Kidney epithelial cell (primary cell): ENCODE measurements at regions not wholly inside any gene's neighbourhood (a gene's known extent, or its start where the extent isn't known, plus 50 kb on each side); places are given as distances from the start of the nearest gene placed in this dataset.

ENCODE experiments used
- DNase-seq: peaks from one replicate; pipeline ENCODE4 v3.0.0-alpha.2; 2010; ENCODE audit warnings: low read depth
- H3K27me3 ChIP-seq: 2 replicates; pipeline ENCODE4 v1.6.0; 2011; ENCODE audit warnings: low read length; ENCODE audit not compliant: control insufficient read depth, insufficient read depth
- H3K36me3 ChIP-seq: 2 replicates; pipeline ENCODE4 v1.5.1; 2011; ENCODE audit warnings: low read length; ENCODE audit not compliant: control insufficient read depth, insufficient read depth
- H3K4me3 ChIP-seq: 2 replicates; pipeline ENCODE4 v1.5.1; 2011; ENCODE audit warnings: low read depth, mild to moderate bottlenecking, control low read depth, low read length
- CTCF ChIP-seq: IDR thresholded peaks from 2 replicates; pipeline ENCODE4 v1.5.1; 2011; ENCODE audit warnings: mild to moderate bottlenecking, moderate library complexity, low read length, control low read depth, inconsistent platforms; ENCODE audit not compliant: insufficient read depth, poor library complexity, severe bottlenecking

DNA sequence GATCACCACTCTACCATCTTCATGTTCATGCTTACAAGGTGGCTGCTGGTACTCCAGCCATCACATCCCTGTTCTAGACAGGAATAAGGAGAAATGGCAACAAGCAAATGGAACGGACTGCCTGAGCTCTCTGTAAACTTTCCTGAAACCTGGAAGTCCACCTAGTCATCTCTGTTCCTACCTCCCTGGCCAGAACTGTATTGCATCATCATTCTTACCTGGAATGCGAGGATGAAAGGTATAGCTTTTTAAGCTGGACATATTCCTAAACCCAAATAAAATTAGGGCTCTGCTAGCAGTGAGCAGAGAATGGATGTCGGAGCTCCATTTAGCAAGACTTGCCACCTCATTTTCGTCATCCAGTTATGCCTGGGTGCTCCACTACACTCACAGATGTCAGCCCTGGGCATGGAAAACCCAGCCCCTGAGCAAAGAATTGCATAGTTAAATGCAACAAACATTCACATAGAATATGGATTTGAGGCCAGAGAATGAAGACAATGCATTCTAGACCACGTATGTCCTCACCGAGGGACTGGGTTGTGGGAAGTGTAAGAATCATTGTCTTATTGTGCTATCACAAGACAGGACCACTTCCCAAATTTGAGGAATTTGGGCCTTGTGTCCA, 214.3 kb upstream of the CDYL start:
- Histone ChIP-seq H3K36me3 (no peaks in the 10 kb centered on the region), H3K4me3 (no peak overlapping the region)
- no peak for TF ChIP-seq CTCF

GRCh38 chr6:4561078-4561435, 215.1 kb upstream of the CDYL start:
- no peak for TF ChIP-seq CTCF
- Histone ChIP-seq H3K36me3 (no peaks in the 10 kb centered on the region), H3K27me3 (no peaks in the 10 kb centered on the region), H3K4me3 (no peak overlapping the region)
- DNase-seq, result no peak

More for the DNA sequence above, 214.3 kb upstream of the CDYL start:
- DNase-seq, result no peak
- H3K27me3 ChIP-seq, result no peaks in the 10 kb centered on the region

DNA sequence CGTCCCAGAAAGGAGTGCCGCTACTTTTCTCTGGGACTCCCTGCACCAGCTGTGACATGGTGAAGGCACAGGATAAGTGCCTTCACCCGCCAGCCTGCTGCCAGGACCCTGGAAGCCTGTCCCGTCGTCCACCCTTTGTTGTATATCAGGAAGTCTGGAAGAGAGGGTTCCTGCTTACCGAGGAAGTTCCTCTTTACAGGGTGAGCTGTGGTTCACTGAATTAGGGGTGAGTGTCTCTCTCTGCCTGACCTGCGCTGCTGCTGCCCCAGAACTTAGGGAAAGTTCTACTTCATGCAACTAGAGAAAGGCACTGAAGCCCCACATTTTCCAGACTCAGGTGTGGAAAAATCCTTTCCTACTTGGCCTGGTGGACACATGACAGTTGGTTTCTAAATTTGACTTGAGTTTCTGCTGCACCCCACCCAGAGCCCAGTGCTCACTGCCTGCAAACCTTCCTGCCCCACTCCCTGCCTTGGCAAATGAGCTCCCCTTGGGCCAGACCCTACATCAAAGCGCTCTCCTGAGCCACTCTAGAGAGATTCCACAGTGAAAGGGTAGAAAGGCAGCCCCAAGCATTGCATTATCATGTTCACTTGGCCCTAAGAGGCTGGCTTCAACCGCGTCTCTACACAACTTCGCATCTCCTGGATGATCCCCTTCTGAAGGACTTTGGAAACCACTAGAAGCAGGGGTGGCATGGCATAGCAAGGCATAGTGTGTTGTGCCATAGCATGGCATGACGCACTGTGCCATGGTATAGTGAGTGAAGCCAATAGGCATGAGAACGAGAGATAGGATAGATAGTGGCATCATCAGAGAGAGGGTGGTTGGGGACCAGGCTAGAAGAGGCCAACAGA, 215.8 kb upstream of the CDYL start:
- no peak overlapping the region for H3K4me3 ChIP-seq
- no peaks in the 10 kb centered on the region for H3K36me3 ChIP-seq
- TF ChIP-seq CTCF, result no peak
- no peak for DNase-seq
- H3K27me3 ChIP-seq, result no peaks in the 10 kb centered on the region

GRCh38 chr6:4559281-4559875, 216.8 kb upstream of the CDYL start:
- DNase-seq, result no peak
- no peak for TF ChIP-seq CTCF
- H3K4me3 ChIP-seq, result no peak overlapping the region

GRCh38 chr6:4554645-4555044, 221.6 kb upstream of the CDYL start:
- DNase-seq, result no peak
- Histone ChIP-seq H3K36me3 (no peaks in the 10 kb centered on the region), H3K4me3 (no peak overlapping the region), H3K27me3 (peaks cover 3% of the 10 kb centered on the region)
- no peak for TF ChIP-seq CTCF

More at GRCh38 chr6:4559281-4559875, 216.8 kb upstream of the CDYL start:
- Histone ChIP-seq H3K27me3 (no peaks in the 10 kb centered on the region), H3K36me3 (no peaks in the 10 kb centered on the region)
